NCI-H226 (cell line): ENCODE measurements at regions not wholly inside any gene's neighbourhood (a gene's known extent, or its start where the extent isn't known, plus 50 kb on each side); places are given as distances from the start of the nearest gene placed in this dataset.

Source experiments
- DNase-seq: peaks from one replicate; pipeline ENCODE4 v3.0.0-alpha.2; 2015

DNA sequence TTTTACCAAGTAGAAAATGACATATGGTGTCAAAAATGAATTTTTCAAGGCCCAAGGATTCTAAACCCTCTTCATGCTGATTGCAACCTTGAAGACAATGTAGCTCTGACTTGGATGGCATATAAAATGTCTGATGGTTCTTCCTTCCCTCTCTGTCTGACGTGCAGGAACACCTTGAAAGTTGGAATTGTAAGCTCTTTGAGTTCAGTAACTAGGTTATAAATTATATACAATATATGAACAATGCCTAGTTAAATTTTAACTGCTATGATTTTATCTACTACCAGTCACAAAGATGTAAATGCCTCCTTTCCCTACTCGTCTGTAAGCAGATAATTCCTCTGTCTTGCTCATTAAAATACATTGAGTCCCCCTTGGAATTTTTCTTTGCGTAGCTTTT lies 89.5 kb upstream of the TMEM17 start:
- DNase-seq = no peak

GRCh38 chr2:62593825-62594224 lies 87.8 kb upstream of the TMEM17 start:
- DNase-seq = no peak

- DNase-seq = no peak
These were observed 85.5 kb upstream of the TMEM17 start for GRCh38 chr2:62591491-62591890.

- no peak for DNase-seq
These were observed 83.8 kb upstream of the TMEM17 start for GRCh38 chr2:62589691-62590356.

GRCh38 chr2:62587592-62587991 lies 81.6 kb upstream of the TMEM17 start:
- no peak for DNase-seq

- DNase-seq = no peak
These were observed 81.0 kb upstream of the TMEM17 start for GRCh38 chr2:62586981-62587380.

DNA sequence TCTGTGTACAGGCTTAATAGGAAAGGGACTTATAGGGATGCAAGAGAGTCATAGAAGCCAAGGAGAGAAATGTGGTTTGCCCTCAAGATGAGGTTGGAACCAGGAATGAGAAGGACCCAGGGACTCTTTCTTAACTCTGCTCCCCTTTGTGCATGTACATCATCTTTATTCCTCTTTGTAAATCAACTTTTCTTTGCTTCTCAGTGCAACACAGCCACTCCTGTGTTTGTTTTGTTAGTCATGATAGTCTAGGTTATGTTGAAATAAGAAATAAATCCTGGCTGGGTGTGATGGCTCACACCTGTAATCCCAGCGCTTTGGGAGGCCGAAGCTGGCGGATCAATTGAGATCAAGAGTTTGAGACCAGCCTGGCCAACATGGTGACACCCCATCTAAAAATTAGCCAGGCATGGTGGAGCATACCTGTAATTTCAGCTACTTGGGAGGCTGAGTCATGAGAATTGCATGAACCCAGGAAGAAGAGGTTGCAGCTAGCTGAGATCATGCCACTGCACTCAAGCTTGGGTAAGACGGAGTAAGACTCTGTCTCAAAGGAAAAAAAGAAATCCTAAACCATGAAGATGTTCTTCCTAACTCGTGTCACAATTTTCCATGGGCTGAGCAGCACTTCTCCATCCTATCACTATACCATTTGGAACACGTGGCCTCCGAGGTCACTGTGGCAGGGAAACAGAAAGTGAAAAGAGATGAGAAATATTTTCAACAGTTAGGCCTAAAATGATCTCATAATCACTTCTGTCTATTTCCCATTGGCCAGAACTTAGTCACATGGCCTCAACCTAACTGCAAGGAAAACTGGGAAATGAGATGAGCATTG lies 73.0 kb upstream of the TMEM17 start:
- peak; percentile 63 for DNase-seq

DNA sequence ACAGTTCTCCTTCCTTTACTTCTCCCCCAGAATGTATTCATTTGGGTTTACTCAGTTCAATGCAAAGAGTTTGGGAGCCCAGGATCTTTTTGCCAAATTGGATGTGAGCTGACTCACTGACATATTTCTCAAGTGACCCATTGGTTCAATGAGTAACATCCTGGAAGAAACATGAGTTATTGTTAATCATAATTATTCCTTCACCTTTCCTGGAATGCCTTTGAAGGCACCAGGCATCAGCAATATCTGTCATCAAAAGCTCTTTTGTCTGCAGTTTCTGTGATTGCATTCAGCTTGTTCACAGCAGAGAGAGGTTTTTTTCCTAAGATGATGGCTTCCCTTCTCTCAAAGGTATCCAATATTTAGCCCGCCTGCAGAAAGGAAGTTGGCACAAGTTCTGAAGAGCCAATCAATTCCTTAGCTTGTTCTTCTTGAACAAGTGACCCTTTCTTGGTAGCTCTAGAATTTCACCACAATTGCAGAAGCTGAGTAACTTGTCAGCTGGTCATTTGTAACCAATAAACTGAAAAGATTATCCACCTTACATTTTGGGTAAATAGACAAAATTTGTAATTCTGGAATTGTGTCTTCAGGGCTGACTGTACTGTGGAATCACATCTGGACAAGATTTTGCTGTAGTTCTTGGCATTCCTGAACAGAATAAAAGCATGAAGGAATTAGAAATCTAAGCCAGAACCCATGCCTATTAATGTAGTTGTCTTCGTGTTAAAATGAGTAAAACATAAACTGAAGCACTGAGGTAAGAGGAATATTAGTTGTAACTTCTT lies 72.2 kb upstream of the TMEM17 start:
- peak; percentile 84 for DNase-seq

DNA sequence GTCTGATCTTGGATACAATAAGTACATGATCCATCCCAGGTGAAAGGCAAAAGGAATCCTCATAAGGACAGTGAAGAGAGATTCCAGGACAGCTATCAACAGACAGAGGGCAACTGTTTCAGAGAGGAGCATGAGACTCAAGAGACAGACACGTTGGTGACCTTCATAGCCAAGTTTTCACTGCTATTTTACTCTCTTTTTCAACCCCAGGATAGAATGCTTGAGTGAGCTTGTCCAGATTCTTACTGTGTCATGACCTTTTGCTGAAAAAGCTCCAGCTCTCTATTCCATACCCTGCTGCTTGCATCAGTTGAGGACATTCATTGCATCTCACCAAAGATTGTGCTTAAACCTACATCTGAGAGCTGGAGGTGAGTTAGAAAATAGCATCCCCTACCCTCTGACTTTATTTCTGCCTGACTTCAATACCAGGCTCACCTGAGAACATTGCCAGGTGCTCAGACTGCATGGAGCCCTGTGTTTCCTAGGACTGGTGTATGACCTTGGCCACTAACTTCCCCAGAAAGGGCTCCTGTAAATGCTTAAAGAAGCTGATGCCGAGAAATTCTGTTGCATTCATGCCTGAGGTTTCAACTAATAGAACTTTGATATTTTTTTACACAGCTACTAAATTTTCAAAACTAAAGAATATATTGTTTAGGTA lies 70.4 kb upstream of the TMEM17 start:
- DNase-seq = no peak

GRCh38 chr2:62573936-62574335 lies 67.9 kb upstream of the TMEM17 start:
- no peak for DNase-seq

DNA sequence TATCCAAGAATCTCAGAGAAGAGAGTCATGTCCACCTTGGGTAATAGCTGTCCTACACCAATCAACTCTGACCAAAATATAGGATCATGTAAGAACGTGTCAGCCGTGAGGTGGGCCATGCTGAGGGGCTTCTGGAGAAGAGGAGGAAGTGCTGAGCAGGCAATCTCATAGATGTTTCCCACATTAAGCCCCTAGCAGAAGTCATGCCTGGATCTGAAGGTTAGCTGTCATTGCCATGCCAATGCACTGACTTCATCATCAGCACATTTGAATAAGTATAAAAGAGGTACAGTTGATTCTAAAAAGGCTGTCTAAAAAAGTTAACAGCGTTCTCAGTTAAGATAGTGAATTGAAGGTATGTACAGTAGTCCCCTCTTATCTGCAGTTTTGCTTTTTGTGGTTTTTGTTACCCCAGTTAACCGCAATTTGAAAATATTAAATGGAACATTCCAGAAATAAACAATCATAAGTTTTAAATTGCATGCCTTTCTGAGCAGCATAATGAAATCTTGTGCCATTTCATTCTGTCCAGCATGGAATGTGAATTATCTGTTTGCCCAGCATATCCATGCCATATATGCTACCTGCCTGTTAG lies 67.2 kb upstream of the TMEM17 start:
- DNase-seq = peak; percentile 61

DNA sequence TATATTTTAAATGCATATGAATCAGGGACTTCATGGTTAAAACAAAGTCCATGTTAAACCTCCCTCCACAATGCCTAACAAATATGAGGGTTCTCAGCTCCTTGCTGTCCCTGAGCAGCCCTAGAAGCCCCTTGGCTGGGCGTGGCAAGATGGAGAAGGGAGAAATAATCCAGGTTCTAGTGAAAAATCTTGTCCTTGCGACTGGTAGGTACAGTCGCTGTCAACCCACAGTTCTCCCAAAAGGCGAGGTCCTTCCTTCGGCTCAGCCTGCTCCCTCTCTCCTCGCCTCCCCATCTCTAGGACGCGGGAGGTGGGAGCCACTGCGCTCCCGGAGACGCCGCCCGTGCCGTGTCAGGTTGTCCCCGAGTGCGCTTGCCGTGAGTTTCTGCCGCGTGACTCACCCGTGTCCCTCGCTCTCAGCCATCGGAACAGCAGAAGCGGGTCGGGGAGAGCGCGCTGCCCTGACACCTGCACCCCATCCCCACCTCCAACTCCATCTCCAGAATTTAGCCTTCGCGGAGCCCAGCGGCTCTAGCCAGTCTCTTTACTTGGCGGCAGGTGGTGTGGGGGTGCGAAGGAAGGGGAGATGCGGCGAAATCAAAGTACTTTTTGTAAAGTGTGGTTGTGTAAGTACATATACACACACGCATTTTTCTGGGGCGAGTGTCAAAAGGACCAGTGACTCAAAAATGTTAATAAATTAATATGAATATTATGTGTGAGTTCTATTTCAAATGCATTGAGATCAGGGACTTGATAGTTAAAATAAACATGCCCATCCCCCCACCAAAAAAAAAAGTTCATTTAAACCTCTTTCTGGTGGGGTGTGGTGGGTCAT lies 65.1 kb upstream of the TMEM17 start:
- DNase-seq = no peak

DNA sequence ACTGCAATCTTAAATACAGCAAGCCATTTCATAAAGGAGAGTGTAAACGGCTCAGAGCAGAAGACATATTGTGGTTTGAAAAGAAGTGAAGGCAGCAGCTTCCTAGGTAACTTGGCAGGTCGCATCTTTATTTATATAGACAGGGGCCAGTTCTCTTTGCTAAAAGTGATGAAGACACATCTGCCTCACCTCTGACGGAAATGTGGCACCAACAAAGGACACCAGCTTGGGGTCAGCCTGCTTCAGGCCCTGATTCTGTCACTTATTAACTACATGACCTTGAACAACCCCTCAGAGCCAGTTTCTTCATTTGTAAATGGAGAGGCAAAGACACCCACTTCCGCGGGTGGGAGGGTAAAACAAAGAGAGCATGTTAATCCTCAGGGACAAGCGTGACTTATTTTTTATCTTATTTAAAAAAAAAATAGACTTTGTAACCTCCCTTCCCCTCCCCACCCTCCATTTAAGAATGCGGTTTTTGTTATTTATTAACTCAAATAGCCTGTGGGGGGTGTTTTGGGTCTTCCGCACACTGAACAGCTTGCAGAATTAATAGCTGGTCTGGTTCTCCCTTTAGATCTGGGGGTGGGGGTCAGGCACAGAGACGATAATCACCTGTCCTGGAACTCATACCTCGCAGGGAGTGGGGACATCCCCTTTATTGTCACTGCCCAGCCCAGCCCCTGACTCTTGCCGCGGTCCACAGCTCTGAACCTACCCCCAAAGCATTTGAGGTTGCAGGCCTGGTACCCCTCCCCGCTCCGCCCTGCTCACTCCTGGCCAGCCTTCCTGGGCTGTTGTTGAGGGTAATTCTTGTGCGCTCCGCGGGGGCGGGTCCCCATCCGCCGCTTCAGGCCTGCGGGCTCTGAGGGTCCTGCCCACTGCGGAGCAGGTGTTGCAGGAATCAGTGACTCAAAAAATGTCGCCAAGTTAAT lies 64.2 kb upstream of the TMEM17 start:
- no peak for DNase-seq

- DNase-seq = peak; percentile 77
These were observed 63.2 kb upstream of the TMEM17 start for GRCh38 chr2:62568983-62569837.

DNA sequence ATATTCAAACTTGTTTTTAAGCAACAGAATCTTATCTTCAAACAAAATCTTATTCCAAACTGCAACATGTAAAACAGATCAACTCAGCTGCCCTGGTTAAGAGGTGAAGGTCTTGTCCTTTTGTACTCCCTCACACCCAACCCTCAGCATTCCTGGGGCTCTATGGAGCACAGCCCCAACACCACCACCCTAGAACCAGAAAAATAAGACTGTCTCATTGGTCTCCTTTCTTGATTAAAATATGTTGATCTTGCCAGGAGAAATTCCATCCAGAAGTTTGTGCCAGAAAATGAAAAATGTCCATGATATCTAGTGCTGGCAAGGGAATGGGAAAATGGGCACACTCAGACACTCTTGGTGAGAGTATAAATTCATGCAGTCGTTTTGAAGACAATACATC lies 62.1 kb upstream of the TMEM17 start:
- DNase-seq = peak; percentile 51

GRCh38 chr2:62567669-62568068 lies 61.7 kb upstream of the TMEM17 start:
- DNase-seq = no peak

- no peak for DNase-seq
These were observed 60.9 kb upstream of the TMEM17 start for GRCh38 chr2:62566847-62567246.

GRCh38 chr2:62565309-62565908 lies 59.4 kb upstream of the TMEM17 start:
- DNase-seq = no peak
